Upper lobe of right lung (tissue), 1 donor: ENCODE measurements at regions not wholly inside any gene's neighbourhood (a gene's known extent, or its start where the extent isn't known, plus 50 kb on each side); places are given as distances from the start of the nearest gene placed in this dataset.

Experiments
- ATAC-seq: fragments of 200-7000 bp; cut with Tn5 transposase; one replicate; pipeline ENCODE4 v1.9.1; 2020; ENCODE audit warnings: mild to moderate bottlenecking, moderate library complexity
- DNase-seq: peaks from one replicate; pipeline ENCODE4 v3.0.0-alpha.2; 2020
- H3K27ac ChIP-seq: fragments of 200-600 bp; one replicate; pipeline ENCODE4 v1.8.0; 2022
- H3K27me3 ChIP-seq: fragments of 200-600 bp; one replicate; pipeline ENCODE4 v1.8.0; 2022; ENCODE audit warnings: mild to moderate bottlenecking
- H3K36me3 ChIP-seq: fragments of 200-600 bp; one replicate; pipeline ENCODE4 v1.8.0; 2022
- H3K4me1 ChIP-seq: fragments of 200-600 bp; one replicate; pipeline ENCODE4 v1.8.0; 2022
- H3K4me3 ChIP-seq: fragments of 200-600 bp; one replicate; pipeline ENCODE4 v1.8.0; 2022; ENCODE audit warnings: mild to moderate bottlenecking
- H3K9me3 ChIP-seq: fragments of 200-600 bp; one replicate; pipeline ENCODE4 v1.8.0; 2022
- CTCF ChIP-seq: fragments of 200-600 bp; IDR thresholded peaks from one replicate; pipeline ENCODE4 v1.8.0; 2022; ENCODE audit warnings: antibody characterized with exemption
- intact Hi-C: fragments of 100-400 bp; cut with DNase I; formaldehyde crosslinking; loops from one replicate; pipeline ENCODE4 v1.11.0; 2022
- donor health status: DM: no; HTN: yes; CAD: no; lungs with severe emphysema.

GRCh38 chr5:32989815-32990214 lies 278.7 kb downstream of the NPR3 start:
- H3K36me3 ChIP-seq, result no peaks in the 10 kb centered on the region
- intact Hi-C loops, result no loop called here
- H3K4me3 ChIP-seq, result no peak overlapping the region
- no peaks in the 10 kb centered on the region for H3K27me3 ChIP-seq
- peak; percentile 16 for ATAC-seq
- no peaks in the 10 kb centered on the region for H3K4me1 ChIP-seq
- H3K27ac ChIP-seq, result no peak overlapping the region
- H3K9me3 ChIP-seq, result no peaks in the 10 kb centered on the region
- TF ChIP-seq CTCF, result no peak
- no peak for DNase-seq

DNA sequence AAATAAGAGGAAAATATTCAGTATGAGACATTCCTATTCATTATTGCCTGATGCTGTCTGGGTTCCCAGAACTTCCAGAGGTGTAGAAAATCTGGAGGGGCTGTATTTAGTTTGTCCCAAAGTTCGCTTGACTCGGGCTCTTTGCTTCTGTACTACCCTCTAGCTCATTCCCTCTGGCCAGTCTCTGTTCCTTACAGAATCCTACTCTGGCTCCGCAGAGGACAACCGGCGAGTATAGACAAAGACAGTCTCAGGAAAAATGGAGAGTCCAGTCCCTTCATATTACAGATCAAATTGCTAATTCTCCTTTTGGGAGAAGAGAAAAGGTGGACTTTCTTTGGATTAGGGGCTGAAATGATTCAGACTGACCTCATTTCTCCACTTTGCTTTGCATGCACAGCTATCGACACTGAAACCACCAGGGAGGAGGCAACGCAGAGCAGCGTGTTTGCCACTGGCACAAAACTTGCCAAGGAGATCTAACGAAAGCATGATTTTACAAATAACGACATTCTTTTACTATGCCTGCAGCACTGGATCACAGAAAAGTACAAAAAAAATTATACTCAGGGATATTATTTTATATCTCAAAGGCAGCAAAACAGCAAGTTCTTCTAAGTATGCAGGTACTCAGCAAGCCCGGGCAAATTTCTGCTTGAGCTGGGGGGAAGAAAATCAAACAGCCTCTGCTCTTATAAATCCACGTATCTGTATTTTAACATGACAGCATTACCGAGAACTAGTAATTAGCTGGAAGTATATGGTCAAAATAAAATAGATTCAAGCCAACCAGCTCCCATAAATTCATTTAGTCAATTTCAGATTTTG lies 279.7 kb downstream of the NPR3 start:
- TF ChIP-seq CTCF, result no peak
- no peak overlapping the region for H3K4me3 ChIP-seq
- H3K4me1 ChIP-seq, result no peaks in the 10 kb centered on the region
- ATAC-seq, result no peak
- intact Hi-C loops, result no loop called here
- no peak for DNase-seq
- no peaks in the 10 kb centered on the region for H3K36me3 ChIP-seq
- H3K27me3 ChIP-seq, result no peaks in the 10 kb centered on the region
- H3K9me3 ChIP-seq, result no peaks in the 10 kb centered on the region
- no peak overlapping the region for H3K27ac ChIP-seq

DNA sequence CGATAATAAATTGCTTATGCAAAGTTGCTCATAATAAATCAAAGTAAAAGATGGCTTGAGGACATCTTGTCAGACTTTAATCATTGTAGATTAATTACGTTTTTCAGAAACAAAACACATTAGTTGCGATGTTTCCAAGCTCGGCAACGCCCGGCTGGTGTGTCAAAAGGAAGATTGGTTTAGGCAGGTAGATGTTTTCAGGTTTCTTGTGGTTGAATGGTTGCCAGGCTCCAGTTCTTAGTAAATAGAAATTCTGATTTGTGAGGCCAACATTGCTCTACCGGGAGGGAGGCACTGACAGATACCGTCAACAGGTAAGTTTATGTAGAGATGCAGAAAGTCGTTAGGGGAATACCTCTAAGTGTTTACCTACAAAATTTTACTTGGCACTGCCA lies 280.3 kb downstream of the NPR3 start:
- Histone ChIP-seq H3K27ac (no peak overlapping the region), H3K27me3 (no peaks in the 10 kb centered on the region), H3K36me3 (no peaks in the 10 kb centered on the region), H3K4me1 (no peaks in the 10 kb centered on the region), H3K9me3 (no peaks in the 10 kb centered on the region), H3K4me3 (no peak overlapping the region)
- intact Hi-C loops, result no loop called here
- DNase-seq, result no peak
- ATAC-seq, result no peak
- no peak for TF ChIP-seq CTCF

GRCh38 chr5:32996336-32996735 lies 285.2 kb downstream of the NPR3 start:
- peaks cover 3% of the 10 kb centered on the region for H3K9me3 ChIP-seq
- no peak overlapping the region for H3K4me3 ChIP-seq
- ATAC-seq, result no peak
- DNase-seq, result no peak
- no peaks in the 10 kb centered on the region for H3K36me3 ChIP-seq
- intact Hi-C loops, result no loop called here
- no peak for TF ChIP-seq CTCF
- H3K27me3 ChIP-seq, result no peaks in the 10 kb centered on the region
- H3K27ac ChIP-seq, result no peak overlapping the region
- H3K4me1 ChIP-seq, result no peaks in the 10 kb centered on the region

DNA sequence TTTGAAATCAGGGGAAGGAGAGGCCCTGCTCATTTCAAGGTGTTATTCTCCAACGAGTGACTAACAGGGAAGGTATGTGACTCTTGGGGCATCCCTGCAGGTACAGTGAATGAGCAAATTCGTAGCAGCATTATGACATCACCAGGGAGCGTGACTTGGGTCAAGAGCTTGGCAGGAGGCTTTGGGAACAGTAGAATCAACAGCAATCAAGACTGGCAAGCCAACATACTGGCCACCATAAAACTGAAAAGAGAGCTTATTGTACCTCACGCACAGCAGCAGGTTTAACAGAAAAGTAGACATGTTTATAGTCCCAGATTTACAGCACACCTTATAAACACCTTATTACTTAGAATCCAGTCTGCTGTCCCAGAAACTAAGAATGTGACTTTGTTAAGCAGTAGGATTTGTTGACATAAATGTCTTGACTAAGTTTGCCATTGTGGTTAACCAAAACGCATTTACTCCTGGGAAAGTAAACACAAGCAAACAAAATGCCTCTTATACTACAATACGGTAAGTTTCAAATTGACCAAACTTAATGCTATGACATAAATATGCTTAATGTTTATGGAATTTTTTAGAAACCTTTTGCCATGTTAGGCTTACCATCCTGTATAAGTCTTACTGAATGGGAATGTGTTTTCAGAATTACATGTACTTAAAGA lies 297.8 kb downstream of the NPR3 start:
- Histone ChIP-seq H3K9me3 (no peaks in the 10 kb centered on the region), H3K27ac (no peak overlapping the region), H3K4me1 (no peaks in the 10 kb centered on the region), H3K36me3 (no peaks in the 10 kb centered on the region), H3K4me3 (no peak overlapping the region), H3K27me3 (no peaks in the 10 kb centered on the region)
- no peak for TF ChIP-seq CTCF
- ATAC-seq (no peak), DNase-seq (no peak)
- intact Hi-C loops, result no loop called here
